CD4-positive, CD25-positive, alpha-beta regulatory T cell (primary cell): ENCODE measurements at regions not wholly inside any gene's neighbourhood (a gene's known extent, or its start where the extent isn't known, plus 50 kb on each side); places are given as distances from the start of the nearest gene placed in this dataset.
"Not testable (repeated sequence)": the region's sequence is repeated elsewhere in the genome, so short reads cannot be mapped to it uniquely, and the experiment has no call there.

Source experiments
- ATAC-seq, 2 donors: fragments of 150-1000 bp; cut with Tn5 transposase; one replicate each; pipeline ENCODE4 v1.10.0; 2021; ENCODE audit warnings: low read depth in 2 of 2, moderate number of reproducible peaks in 2 of 2, moderate library complexity in 1 of 2
- DNase-seq, 3 donors: peaks; one replicate each; pipeline versions ENCODE4 v3.0.0 to v3.0.0-alpha.2; 2012 to 2022; ENCODE audit warnings: mixed read lengths in 1 of 3
- H3K27ac ChIP-seq: one replicate; pipeline ENCODE4 v1.7.0; 2013; ENCODE audit warnings: mild to moderate bottlenecking, low read length; ENCODE audit not compliant: insufficient read depth, poor library complexity, severe bottlenecking
- H3K27me3 ChIP-seq: one replicate; pipeline ENCODE4 v1.7.0; 2013; ENCODE audit warnings: low read length; ENCODE audit not compliant: control insufficient read depth, insufficient read depth
- H3K36me3 ChIP-seq: one replicate; pipeline ENCODE4 v1.7.0; 2013; ENCODE audit warnings: mild to moderate bottlenecking, low read length, moderate library complexity; ENCODE audit not compliant: control insufficient read depth, insufficient read depth
- H3K4me1 ChIP-seq: 2 replicates; pipeline ENCODE4 v1.7.0; 2013; ENCODE audit warnings: mild to moderate bottlenecking, low read length; ENCODE audit not compliant: insufficient read depth, control insufficient read depth, poor library complexity, severe bottlenecking
- H3K4me3 ChIP-seq: one replicate; pipeline ENCODE4 v1.7.0; 2013; ENCODE audit warnings: low read depth, mild to moderate bottlenecking, low read length, moderate library complexity
- H3K9me3 ChIP-seq, 2 experiments: 1 replicate in 1 of 2; 2 replicates in 1 of 2; pipeline ENCODE4 v1.7.0; 2013; ENCODE audit warnings: low read length in 2 of 2, mild to moderate bottlenecking in 1 of 2, moderate library complexity in 1 of 2; ENCODE audit not compliant: control insufficient read depth in 2 of 2
- H3K27ac Mint-ChIP-seq, 3 donors: one replicate each; pipeline ENCODE4 v1.8.0; 2020 to 2022; ENCODE audit warnings: mild to moderate bottlenecking in 3 of 3, mixed read lengths in 3 of 3, moderate library complexity in 2 of 3
- H3K27me3 Mint-ChIP-seq: one replicate; pipeline ENCODE4 v1.8.0; 2022; ENCODE audit warnings: mild to moderate bottlenecking, mixed read lengths
- H3K36me3 Mint-ChIP-seq: one replicate; pipeline ENCODE4 v1.8.0; 2020; ENCODE audit warnings: mixed read lengths
- H3K4me1 Mint-ChIP-seq, 4 donors: one replicate each; pipeline ENCODE4 v1.8.0; 2020 to 2022; ENCODE audit warnings: mixed read lengths in 4 of 4, mild to moderate bottlenecking in 1 of 4
- H3K4me3 Mint-ChIP-seq, 4 donors: one replicate each; pipeline ENCODE4 v1.8.0; 2020 to 2022; ENCODE audit warnings: mild to moderate bottlenecking in 4 of 4, mixed read lengths in 4 of 4, moderate library complexity in 3 of 4
- H3K9me3 Mint-ChIP-seq, 7 donors: one replicate each; pipeline ENCODE4 v1.8.0; 2020 to 2022; ENCODE audit warnings: mixed read lengths in 7 of 7, mild to moderate bottlenecking in 3 of 7, moderate library complexity in 2 of 7

DNA sequence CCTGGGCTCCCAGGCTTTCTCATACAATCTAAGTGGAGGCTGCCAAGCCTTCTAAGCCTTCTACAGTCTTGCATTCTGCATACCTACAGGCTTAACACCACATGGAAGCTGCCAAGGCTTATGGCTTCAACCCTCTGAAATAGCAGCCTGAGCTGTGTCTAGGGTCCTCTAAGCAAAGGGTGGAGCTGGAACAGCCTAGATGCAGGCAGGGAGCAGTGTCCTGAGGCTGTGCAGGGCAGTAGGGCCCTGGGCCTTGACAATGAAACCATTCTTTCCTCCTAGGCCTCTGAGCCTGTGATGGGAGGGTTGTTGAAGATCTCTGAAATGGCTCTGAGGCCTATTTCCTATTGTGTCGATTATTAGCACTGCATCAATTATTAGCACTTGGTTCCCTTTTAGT is 150.9 kb upstream of the GRK3 start:
- Mint-ChIP-seq H3K9me3 (peaks cover 0 to 9% (median 2%) of the 10 kb centered on the region in 7 donors), H3K4me3 (peak overlapping the region in 1 of 4 donors; percentile 44), H3K27me3 (peaks cover 33% of the 10 kb centered on the region), H3K27ac (no peak overlapping the region), H3K36me3 (no peaks in the 10 kb centered on the region), H3K4me1 (peaks cover 0 to 8% (median 7%) of the 10 kb centered on the region in 4 donors)
- DNase-seq (no peak), ATAC-seq (no peak)
- no peak overlapping the region for H3K27ac ChIP-seq
- H3K4me3 ChIP-seq = no peak overlapping the region
- peaks cover 3% of the 10 kb centered on the region for H3K27me3 ChIP-seq
- H3K4me1 ChIP-seq = peaks cover 6% of the 10 kb centered on the region
- H3K9me3 ChIP-seq = peaks cover 2 to 6% of the 10 kb centered on the region in 2 experiments
- no peaks in the 10 kb centered on the region for H3K36me3 ChIP-seq

DNA sequence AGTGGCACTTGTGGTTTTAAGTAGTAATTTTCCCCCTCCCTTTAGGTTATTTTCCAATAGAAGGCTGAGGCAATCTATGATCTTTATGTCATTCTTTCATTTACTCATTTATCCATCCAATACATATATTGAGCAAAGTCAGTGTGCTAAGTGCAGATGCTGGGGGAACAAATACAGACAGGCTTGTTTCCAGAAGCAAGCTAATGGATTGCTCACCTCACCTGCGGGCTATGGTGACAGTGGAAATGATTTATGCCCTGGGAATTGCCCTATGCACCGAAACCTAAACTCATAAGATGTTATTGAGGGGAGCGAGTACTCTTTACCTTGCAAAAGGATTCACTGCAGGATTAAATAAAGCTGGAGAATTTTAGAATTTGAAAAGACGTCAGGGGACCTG is 148.7 kb upstream of the GRK3 start:
- not testable (repeated sequence) for H3K27ac ChIP-seq, H3K9me3 Mint-ChIP-seq, H3K27me3 ChIP-seq, H3K4me3 Mint-ChIP-seq, H3K9me3 ChIP-seq, H3K36me3 Mint-ChIP-seq, H3K4me3 ChIP-seq, H3K36me3 ChIP-seq, ATAC-seq, H3K27ac Mint-ChIP-seq, DNase-seq
- Mint-ChIP-seq H3K27me3 (peaks cover 53% of the 10 kb centered on the region), H3K4me1 (peaks cover 4 to 24% (median 16%) of the 10 kb centered on the region in 4 donors)
- peaks cover 16% of the 10 kb centered on the region for H3K4me1 ChIP-seq

DNA sequence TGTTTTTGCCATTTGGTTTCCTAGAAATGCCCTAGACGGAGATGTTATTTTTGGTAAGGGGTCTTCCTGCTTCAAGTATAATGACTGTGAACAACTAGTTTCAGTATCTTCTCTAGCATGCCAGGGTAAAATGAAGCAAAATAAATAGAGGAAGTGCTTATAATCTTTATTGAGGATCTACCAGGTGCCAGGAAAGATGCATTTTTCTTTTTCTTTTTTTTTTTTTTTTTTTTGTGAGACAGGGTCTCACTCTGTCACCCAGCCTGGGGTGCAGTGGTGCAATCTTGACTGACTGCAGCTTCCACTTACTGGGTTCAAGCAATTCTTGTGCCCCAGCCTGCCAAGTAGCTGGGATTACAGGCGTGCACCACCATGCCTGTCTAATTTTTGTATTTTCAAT is 146.6 kb upstream of the GRK3 start:
- not testable (repeated sequence) for H3K9me3 Mint-ChIP-seq, ATAC-seq, H3K4me3 Mint-ChIP-seq, H3K27ac Mint-ChIP-seq, H3K36me3 ChIP-seq, H3K4me3 ChIP-seq, H3K27ac ChIP-seq, H3K9me3 ChIP-seq, H3K36me3 Mint-ChIP-seq
- peak in 1 of 3 donors; percentile 57 for DNase-seq
- Histone ChIP-seq H3K4me1 (peaks cover 23% of the 10 kb centered on the region), H3K27me3 (peaks cover 21% of the 10 kb centered on the region)
- Mint-ChIP-seq H3K4me1 (peaks cover 0 to 33% (median 16%) of the 10 kb centered on the region in 4 donors), H3K27me3 (peaks cover 68% of the 10 kb centered on the region)

DNA sequence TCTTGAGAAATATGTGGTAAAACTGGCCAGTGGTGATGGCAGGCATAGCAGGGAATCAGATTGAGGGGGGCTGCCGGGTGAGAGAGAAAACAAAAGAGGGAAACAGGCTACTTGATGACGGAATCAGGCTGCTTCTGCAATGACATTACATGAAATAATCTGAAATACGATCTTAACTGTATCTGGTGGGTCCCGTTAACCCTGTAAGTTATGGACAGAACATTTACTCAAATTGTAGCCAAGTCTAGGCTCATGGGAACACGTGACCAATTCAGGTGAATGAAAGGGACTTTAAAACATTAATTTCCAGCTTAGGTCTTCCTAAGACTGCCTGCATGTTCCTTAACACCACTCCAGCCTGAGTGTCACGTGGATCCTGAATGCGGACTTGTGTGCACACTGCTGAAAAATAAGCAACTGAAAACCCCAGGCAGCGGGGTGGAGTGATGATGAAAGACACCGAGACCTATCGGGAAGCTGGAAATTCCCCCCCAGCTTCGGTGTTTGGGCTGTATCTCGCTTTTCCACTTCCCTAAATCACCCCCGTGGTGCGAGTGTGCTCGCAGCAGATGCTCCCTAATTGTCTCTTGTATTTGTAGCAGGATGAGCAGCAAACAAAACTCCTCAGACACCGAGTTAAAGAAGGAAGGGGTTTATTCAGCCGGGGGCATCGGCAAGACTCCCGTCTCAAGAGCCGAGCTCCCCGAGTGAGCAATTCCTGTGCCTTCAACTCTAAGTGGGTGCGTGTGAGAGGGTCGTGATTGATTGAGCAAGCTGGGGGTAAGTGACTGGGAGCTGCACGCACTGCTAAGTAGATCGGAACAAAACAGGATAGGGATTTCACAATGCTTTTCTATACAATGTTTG is 145.0 kb upstream of the GRK3 start:
- Mint-ChIP-seq H3K4me3 (peak overlapping the region; percentile 14 to 73 (median 55)), H3K4me1 (peaks cover 0 to 33% (median 16%) of the 10 kb centered on the region in 4 donors), H3K27ac (peak overlapping the region in 1 of 3 donors; percentile 12), H3K9me3 (peaks cover 0 to 7% (median 0%) of the 10 kb centered on the region in 7 donors), H3K36me3 (no peaks in the 10 kb centered on the region), H3K27me3 (peaks cover 74% of the 10 kb centered on the region)
- DNase-seq (peak in 1 of 3 donors; percentile 37), ATAC-seq (peak in 1 of 2 donors; percentile 37)
- Histone ChIP-seq H3K4me1 (peaks cover 23% of the 10 kb centered on the region), H3K4me3 (no peak overlapping the region), H3K9me3 (no peaks in the 10 kb centered on the region), H3K27me3 (peaks cover 30% of the 10 kb centered on the region), H3K27ac (no peak overlapping the region), H3K36me3 (no peaks in the 10 kb centered on the region)

DNA sequence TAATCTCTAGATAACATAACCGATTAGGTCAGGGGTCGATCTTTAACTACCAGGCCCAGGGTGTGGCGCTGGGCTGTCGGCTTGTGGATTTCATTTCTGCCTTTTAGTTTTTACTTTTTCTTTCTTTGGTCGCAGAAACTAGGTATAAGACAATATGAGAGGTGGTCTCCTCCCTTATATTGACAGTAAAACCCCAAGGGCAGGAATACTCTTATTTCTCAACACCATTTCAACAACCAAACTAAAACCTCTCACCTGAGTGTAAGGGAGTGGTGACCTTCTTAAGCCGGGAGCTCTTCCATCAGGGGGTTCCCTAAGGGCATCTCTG is 144.4 kb upstream of the GRK3 start:
- not testable (repeated sequence) for DNase-seq, H3K9me3 ChIP-seq, H3K9me3 Mint-ChIP-seq, ATAC-seq, H3K36me3 Mint-ChIP-seq, H3K36me3 ChIP-seq, H3K27ac ChIP-seq, H3K4me3 ChIP-seq
- Histone ChIP-seq H3K27me3 (peaks cover 30% of the 10 kb centered on the region), H3K4me1 (peaks cover 23% of the 10 kb centered on the region)
- peak overlapping the region in 3 of 4 donors; percentile 18 to 73 (median 52) for H3K4me3 Mint-ChIP-seq
- H3K4me1 Mint-ChIP-seq = peaks cover 0 to 33% (median 16%) of the 10 kb centered on the region in 4 donors
- H3K27me3 Mint-ChIP-seq = peaks cover 78% of the 10 kb centered on the region
- H3K27ac Mint-ChIP-seq = peak overlapping the region in 1 of 3 donors; percentile 12

DNA sequence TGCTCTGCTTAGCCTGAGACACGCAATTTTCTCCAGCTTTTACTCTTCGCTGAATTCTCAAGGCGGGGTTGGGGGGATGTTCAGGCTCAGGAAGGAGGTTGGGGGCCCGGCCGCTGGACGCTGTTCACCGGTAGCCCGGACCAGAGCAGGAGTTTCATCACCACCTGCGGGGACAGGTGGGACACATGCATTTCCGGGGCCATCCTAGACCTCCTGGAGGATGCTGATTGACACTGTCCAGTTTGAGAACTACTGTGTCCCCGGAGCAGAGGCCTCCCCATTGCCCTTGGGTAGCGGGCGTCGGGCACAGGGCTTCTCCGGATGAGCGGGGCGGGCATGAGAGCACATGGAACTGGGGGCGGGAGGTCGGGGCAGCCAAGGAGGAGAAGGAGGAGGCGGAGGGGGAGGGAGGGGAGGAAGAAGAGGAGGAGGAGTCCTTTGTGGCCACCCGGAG is 144.0 kb upstream of the GRK3 start:
- no peaks in the 10 kb centered on the region for H3K36me3 Mint-ChIP-seq
- peaks cover 30% of the 10 kb centered on the region for H3K27me3 ChIP-seq
- peaks cover 0 to 33% (median 16%) of the 10 kb centered on the region in 4 donors for H3K4me1 Mint-ChIP-seq
- no peak overlapping the region for H3K27ac ChIP-seq
- H3K9me3 ChIP-seq = no peaks in the 10 kb centered on the region
- DNase-seq = peak in 1 of 3 donors; percentile 18
- peaks cover 23% of the 10 kb centered on the region for H3K4me1 ChIP-seq
- peaks cover 76% of the 10 kb centered on the region for H3K27me3 Mint-ChIP-seq
- no peaks in the 10 kb centered on the region for H3K36me3 ChIP-seq
- peak overlapping the region in 2 of 4 donors; percentile 52 to 73 for H3K4me3 Mint-ChIP-seq
- H3K4me3 ChIP-seq = no peak overlapping the region
- peaks cover 0 to 5% (median 0%) of the 10 kb centered on the region in 7 donors for H3K9me3 Mint-ChIP-seq
- no peak for ATAC-seq
- H3K27ac Mint-ChIP-seq = no peak overlapping the region

DNA sequence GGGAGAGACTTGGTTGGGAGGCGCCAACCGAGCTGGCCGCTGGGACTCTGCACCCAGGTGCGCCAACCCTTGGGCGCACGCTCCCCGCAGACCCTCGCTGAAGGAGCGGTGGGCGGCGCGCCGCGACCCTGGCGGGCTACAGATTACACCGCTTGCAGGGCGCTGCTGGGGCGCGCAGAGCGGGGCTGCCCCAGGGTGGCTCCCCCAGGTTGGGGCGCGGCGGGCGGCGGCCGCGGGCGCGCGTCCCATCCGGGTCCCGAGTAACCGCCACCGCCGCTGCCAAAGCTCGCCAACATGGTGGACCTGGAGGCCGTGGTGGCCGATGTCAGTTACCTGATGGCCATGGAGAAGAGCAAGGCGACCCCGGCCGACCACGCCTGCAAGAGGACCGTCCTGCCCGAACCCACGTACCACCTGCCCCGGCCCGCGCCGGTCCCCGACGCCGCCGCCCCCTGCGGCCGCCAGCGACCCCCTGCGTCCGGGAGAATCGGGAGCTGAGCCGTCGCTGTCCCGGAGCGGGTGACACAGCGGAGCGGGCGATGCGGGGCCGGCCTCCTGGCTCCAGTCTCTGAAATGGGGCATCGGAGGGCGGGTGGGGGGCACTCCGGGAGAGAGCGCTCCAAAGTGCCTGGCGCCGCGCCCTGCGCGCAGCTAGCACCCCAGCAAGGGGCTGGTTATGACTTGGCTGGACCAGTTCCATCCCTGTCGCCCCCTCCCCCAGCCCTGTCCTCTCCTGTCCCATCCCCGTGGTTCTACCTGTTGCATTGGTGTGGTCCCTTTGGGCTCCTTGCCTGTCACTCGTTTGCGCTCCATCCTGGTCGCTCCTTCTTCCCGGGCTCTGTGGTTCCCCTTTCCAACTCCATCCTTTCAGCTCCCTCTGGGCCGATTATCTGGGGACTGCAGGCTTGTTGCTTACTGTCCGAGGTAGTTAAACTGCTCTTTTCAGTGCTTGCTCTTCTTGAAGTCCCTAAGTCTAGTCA is 143.3 kb upstream of the GRK3 start:
- Mint-ChIP-seq H3K4me3 (peak overlapping the region in 3 of 4 donors; percentile 2 to 84 (median 74)), H3K4me1 (peaks cover 0 to 33% (median 16%) of the 10 kb centered on the region in 4 donors), H3K36me3 (no peaks in the 10 kb centered on the region), H3K27me3 (peaks cover 79% of the 10 kb centered on the region), H3K27ac (peak overlapping the region in 1 of 3 donors; percentile 48), H3K9me3 (peaks cover 0 to 5% (median 0%) of the 10 kb centered on the region in 7 donors)
- H3K27me3 ChIP-seq = peaks cover 30% of the 10 kb centered on the region
- DNase-seq (no peak), ATAC-seq (no peak)
- no peaks in the 10 kb centered on the region for H3K36me3 ChIP-seq
- peaks cover 23% of the 10 kb centered on the region for H3K4me1 ChIP-seq
- no peak overlapping the region for H3K4me3 ChIP-seq
- H3K27ac ChIP-seq = no peak overlapping the region
- no peaks in the 10 kb centered on the region for H3K9me3 ChIP-seq
